Heart left ventricle (tissue), 16 donors: ENCODE measurements at regions not wholly inside any gene's neighbourhood (a gene's known extent, or its start where the extent isn't known, plus 50 kb on each side); places are given as distances from the start of the nearest gene placed in this dataset.

Source experiments
- ATAC-seq, 4 donors: fragments of 200-7000 bp; cut with Tn5 transposase; one replicate each; pipeline ENCODE4 v1.9.1; 2020 to 2022; ENCODE audit warnings: moderate library complexity in 4 of 4, mild to moderate bottlenecking in 3 of 4, moderate number of reproducible peaks in 1 of 4
- DNase-seq, 5 donors: peaks; one replicate each; pipeline ENCODE4 v3.0.0-alpha.2; 2020
- H3K27ac ChIP-seq, 12 donors: fragments of 200-600 bp; sonication (generic) in 4 of 12; one replicate each; pipeline versions ENCODE4 v1.5.0 to v1.8.0; 2016 to 2022; ENCODE audit warnings: mild to moderate bottlenecking in 2 of 12
- H3K27me3 ChIP-seq, 9 donors: fragments of 200-600 bp; sonication (generic) in 2 of 9; one replicate each; pipeline versions ENCODE4 v1.5.1 to v1.8.0; 2016 to 2022; ENCODE audit warnings: mild to moderate bottlenecking in 3 of 9
- H3K36me3 ChIP-seq, 9 donors: fragments of 200-600 bp; sonication (generic) in 2 of 9; one replicate each; pipeline versions ENCODE4 v1.5.0 to v1.8.0; 2018 to 2022; ENCODE audit warnings: mild to moderate bottlenecking in 2 of 9
- H3K4me1 ChIP-seq, 12 donors: fragments of 200-600 bp; sonication (generic) in 4 of 12; one replicate each; pipeline versions ENCODE4 v1.5.0 to v1.8.0; 2016 to 2022; ENCODE audit warnings: mild to moderate bottlenecking in 3 of 12
- H3K4me3 ChIP-seq, 12 donors: fragments of 200-600 bp; sonication (generic) in 4 of 12; one replicate each; pipeline versions ENCODE4 v1.5.0 to v1.8.0; 2017 to 2022; ENCODE audit warnings: mild to moderate bottlenecking in 9 of 12, moderate library complexity in 4 of 12
- H3K9me3 ChIP-seq, 12 donors: fragments of 200-600 bp; sonication (generic) in 4 of 12; one replicate each; pipeline versions ENCODE4 v1.5.0 to v1.8.0; 2016 to 2022; ENCODE audit warnings: mild to moderate bottlenecking in 1 of 12
- POLR2A ChIP-seq, 2 donors: fragments of 450-650 bp; IDR thresholded peaks; one replicate each; pipeline ENCODE4 v1.6.1; 2017; ENCODE audit warnings: antibody characterized with exemption in 2 of 2, mild to moderate bottlenecking in 2 of 2, moderate library complexity in 2 of 2
- WGBS, 4 donors: extraction: QIAGEN DNeasy Blood & Tissue Kit in 2 of 4; methylation state at CpG; one replicate each; pipeline versions ENCODE4 v1.1.5 to v1.1.7; 2013 to 2018; 5-methylcytosine and 5-hydroxymethylcytosine counted together
- intact Hi-C, 10 donors: fragments of 100-400 bp; cut with DNase I; formaldehyde crosslinking; loops; one replicate each; pipeline versions ENCODE4 v1.11.1 to v1.14.2; 2022
- TF ChIP-seq, protein P1 (sequence below), 12 donors: fragments of 200-600 bp; sonication (generic) in 4 of 12; IDR thresholded peaks; one replicate each; pipeline versions ENCODE4 v1.5.0 to v1.8.0; 2018 to 2022; ENCODE audit warnings: antibody characterized with exemption in 12 of 12, mild to moderate bottlenecking in 5 of 12
- donor health status: ischemic (EF 13 %, LVEDD 7.1; RV severe dilation, severe dysfunction).
- donor health status: healthy with polysubstance abuse.
- donor health status: DM: no; HTN: yes; CAD: no.
- donor health status: DM: no; HTN: no; CAD: no.
- donor health status: ischemic (EF 25% LVEDD 6.9; RV normal size, moderate dysfunction).
- donor health status: ischemic (EF 25% LVEDD 5.7; RV mildly dilated, moderate dysfunction).
- donor health status: healthy.
- donor health status: DM: yes; HTN: yes; CAD: no.
- donor health status: ischemic (EF 35%, LVEDD 5.7; RV mildly dilated, moderate dysfunction).
- donor health status: nonischemic (EF 11% LVEDD 7.7; RV severe dilation, severe dysfunction).
- donor health status: DM: yes; HTN: yes; CAD: no.
- donor health status: PGD.
- donor health status: ischemic (EF 29% LVEDD 5.4; RV normal size, mild dysfunction).
- donor health status: nonischemic (EF 23%, LVEDD 6.1; RV moderate dilation, normal function).

DNA sequence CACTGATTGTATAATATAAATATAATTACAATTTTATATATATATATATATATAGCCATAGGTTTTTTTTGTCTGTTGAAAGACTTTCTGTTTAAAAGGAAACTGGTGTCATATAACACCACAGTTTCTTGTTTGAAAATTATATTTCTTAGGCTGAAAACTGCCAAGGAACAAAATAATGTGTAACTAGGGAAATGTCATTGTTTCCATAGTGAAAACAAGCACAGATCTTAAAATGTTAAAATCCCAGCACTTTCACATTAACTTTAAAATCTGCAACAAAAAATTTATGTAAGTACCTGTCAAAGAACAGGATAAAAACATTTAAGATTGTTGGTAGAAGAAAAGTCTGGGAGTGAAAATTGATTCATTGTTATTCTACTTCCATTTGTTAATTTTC lies 104.2 kb downstream of the ATP6V1G3 start:
- no peak for DNase-seq
- Histone ChIP-seq H3K36me3 (no peaks in the 10 kb centered on the region), H3K4me1 (no peaks in the 10 kb centered on the region), H3K27me3 (no peaks in the 10 kb centered on the region), H3K4me3 (no peak overlapping the region), H3K9me3 (peaks cover 0 to 10% (median 0%) of the 10 kb centered on the region in 12 donors), H3K27ac (no peak overlapping the region)
- no peak for ATAC-seq
- intact Hi-C loops, result no loop called here
- TF ChIP-seq, protein P1, sequence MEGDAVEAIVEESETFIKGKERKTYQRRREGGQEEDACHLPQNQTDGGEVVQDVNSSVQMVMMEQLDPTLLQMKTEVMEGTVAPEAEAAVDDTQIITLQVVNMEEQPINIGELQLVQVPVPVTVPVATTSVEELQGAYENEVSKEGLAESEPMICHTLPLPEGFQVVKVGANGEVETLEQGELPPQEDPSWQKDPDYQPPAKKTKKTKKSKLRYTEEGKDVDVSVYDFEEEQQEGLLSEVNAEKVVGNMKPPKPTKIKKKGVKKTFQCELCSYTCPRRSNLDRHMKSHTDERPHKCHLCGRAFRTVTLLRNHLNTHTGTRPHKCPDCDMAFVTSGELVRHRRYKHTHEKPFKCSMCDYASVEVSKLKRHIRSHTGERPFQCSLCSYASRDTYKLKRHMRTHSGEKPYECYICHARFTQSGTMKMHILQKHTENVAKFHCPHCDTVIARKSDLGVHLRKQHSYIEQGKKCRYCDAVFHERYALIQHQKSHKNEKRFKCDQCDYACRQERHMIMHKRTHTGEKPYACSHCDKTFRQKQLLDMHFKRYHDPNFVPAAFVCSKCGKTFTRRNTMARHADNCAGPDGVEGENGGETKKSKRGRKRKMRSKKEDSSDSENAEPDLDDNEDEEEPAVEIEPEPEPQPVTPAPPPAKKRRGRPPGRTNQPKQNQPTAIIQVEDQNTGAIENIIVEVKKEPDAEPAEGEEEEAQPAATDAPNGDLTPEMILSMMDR (IDR thresholded peaks at IDR 0.05), result no peak
- TF ChIP-seq POLR2A (IDR thresholded peaks at IDR 0.05), result no peak

DNA sequence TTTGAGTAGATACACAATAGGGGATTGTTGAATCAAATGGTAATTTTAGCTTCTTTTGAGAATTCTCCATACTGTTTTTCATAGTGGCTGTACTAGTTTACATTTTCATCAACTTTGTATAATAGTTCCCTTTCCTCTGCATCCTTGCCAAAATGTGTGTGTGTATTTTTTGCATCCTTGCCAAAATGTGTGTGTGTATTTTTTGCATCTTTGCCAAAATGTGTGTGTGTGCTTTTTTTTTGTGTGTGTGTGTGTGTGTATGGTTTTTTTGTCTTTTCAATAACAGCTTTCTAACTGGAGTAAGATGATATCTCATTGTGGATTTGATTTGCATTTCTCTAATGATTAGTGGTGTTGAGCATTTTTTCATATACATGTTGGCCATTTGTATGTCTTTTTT lies 105.4 kb downstream of the ATP6V1G3 start:
- intact Hi-C loops, result no loop called here
- no peak for TF ChIP-seq POLR2A (IDR thresholded peaks at IDR 0.05)
- TF ChIP-seq, protein P1 (IDR thresholded peaks at IDR 0.05), result no peak

DNA sequence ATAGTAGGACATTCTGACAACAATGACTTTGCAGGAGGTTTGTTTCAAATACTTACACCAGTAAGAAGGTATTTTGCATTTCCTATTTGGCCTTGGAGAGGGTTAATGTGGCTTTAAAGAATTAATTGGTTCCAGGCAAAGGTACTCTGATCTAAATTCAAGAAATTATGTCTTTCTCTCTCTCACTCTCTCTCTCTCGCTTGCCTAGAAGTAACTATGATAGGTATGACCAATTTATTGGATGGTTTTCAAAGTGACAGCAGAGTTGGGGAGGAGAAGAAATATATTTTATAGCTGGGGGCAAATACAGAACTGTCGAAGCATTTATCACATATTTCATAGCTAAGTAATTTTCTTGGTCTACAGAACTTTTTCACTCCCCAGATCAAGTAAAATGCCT lies 116.0 kb downstream of the ATP6V1G3 start:
- ATAC-seq, result no peak
- intact Hi-C loops, result no loop called here
- no peak for DNase-seq
- no peaks in the 10 kb centered on the region for H3K36me3 ChIP-seq
- no peaks in the 10 kb centered on the region for H3K27me3 ChIP-seq
- no peak for TF ChIP-seq POLR2A (IDR thresholded peaks at IDR 0.05)
- TF ChIP-seq, protein P1 (IDR thresholded peaks at IDR 0.05), result no peak
- H3K4me3 ChIP-seq, result no peak overlapping the region
- H3K27ac ChIP-seq, result no peak overlapping the region
- H3K4me1 ChIP-seq, result no peaks in the 10 kb centered on the region
- WGBS, 4 donors, result 80 to 94% (median 84%) methylated on average over 2 of the region's 2 CpGs
- no peaks in the 10 kb centered on the region for H3K9me3 ChIP-seq

More for the DNA sequence above, 105.4 kb downstream of the ATP6V1G3 start:
- H3K9me3 ChIP-seq, result peaks cover 0 to 14% (median 0%) of the 10 kb centered on the region in 12 donors
- ATAC-seq (no peak), DNase-seq (no peak)
- no peaks in the 10 kb centered on the region for H3K27me3 ChIP-seq
- H3K36me3 ChIP-seq, result no peaks in the 10 kb centered on the region
- no peak overlapping the region for H3K27ac ChIP-seq
- H3K4me3 ChIP-seq, result no peak overlapping the region
- no peaks in the 10 kb centered on the region for H3K4me1 ChIP-seq

DNA sequence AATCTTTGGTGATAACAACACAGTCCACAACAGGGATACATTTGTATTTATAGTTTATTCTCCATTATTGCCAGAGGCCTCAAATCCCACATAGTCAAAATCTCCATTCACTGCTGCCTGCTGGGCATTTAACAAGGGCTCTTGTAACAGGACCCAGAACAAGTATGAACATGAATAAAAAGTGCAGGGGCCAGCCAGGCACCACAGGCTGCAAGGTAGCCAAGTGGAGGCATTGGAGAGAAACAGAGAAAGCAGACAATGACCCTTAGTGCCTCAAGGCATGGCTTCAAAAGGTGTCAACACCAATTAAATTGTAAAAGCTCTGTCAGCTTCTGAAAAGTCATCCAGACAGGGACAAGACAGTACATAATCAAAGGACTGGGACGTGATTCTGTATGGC lies 116.8 kb downstream of the ATP6V1G3 start:
- TF ChIP-seq, protein P1 (IDR thresholded peaks at IDR 0.05), result no peak
- no peak overlapping the region for H3K4me3 ChIP-seq
- intact Hi-C loops, result no loop called here

More for the DNA sequence above, 116.8 kb downstream of the ATP6V1G3 start:
- ATAC-seq (no peak), DNase-seq (no peak)
- Histone ChIP-seq H3K27ac (no peak overlapping the region), H3K36me3 (no peaks in the 10 kb centered on the region), H3K9me3 (no peaks in the 10 kb centered on the region), H3K27me3 (no peaks in the 10 kb centered on the region), H3K4me1 (no peaks in the 10 kb centered on the region)
- 86 to 100% (median 87%) methylated on average over 1 of the region's 1 CpG for WGBS, 4 donors
